ENCODE measurements at regions not wholly inside any gene's neighbourhood (a gene's known extent, or its start where the extent isn't known, plus 50 kb on each side); places are given as distances from the start of the nearest gene placed in this dataset.
A peak's percentile ranks its signal among the peaks of the same experiment; 100 is the strongest.
"Not testable (repeated sequence)": the region's sequence is repeated elsewhere in the genome, so short reads cannot be mapped to it uniquely, and the experiment has no call there.

DNA sequence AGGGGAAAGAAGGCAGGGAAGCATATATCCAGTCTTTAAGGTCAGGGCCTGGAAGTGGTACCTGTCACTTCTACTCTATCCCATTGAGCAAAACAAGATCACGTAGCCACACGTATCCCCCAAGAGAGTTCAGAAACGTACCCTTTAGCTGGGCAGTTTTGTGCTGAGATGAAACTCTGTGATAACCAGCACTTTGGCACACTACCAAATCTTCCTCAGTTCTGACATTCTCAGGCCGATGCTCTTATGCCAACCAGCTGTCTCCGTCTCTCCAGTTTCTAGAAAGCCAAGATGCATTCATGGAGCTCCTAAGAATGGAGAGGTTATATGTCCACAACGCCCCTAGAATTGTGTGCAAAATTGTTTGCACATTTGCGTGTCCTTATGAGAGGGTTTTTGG, 176.6 kb upstream of the MSX2 start:
- no peak for DNase-seq (ENCODE audit: low read depth, low spot score)

DNA sequence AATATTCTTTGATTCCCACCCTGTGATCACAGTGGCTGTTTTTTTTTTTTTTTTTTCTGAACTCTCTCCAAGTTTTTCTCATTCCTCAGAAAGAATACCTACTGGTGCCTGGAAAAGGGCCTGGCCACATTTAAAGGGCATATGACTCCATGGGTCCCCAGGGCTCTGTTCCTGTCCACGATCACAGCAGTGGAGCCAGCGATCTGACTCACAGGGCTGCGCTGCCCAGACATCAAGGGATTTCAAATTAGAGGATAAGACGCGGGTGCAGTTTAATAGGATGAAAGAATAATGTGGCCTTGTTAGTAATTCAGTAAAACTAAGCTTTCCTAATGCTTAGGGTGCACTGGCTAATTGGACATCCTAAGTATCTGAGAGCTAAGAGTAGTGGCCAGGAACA, 175.1 kb upstream of the MSX2 start:
- DNase-seq (ENCODE audit: low read depth, low spot score), result no peak

GRCh38 chr5:174550026-174550425, 174.4 kb upstream of the MSX2 start:
- no peak for DNase-seq (ENCODE audit: low read depth, low spot score)

DNA sequence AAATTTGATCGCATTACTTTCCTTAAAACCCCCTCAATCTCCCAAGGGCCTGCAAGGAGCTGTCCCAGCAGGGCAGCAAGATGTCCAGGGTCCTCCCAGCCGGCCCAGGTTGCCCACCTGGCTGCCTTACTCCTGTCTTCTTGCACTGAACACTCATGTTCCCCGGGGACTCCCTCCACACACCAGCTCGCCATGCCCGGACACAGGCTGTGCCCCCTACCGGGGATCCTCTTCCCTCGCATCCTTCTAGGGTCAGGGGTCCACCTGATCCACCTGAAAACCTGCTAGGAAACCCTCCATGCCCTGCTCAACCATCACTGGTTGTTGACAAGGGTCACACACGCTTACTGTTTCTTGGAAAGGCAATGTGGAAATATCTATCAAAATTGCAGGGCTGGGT, 172.0 kb upstream of the MSX2 start:
- no peak for DNase-seq (ENCODE audit: low read depth, low spot score)

DNA sequence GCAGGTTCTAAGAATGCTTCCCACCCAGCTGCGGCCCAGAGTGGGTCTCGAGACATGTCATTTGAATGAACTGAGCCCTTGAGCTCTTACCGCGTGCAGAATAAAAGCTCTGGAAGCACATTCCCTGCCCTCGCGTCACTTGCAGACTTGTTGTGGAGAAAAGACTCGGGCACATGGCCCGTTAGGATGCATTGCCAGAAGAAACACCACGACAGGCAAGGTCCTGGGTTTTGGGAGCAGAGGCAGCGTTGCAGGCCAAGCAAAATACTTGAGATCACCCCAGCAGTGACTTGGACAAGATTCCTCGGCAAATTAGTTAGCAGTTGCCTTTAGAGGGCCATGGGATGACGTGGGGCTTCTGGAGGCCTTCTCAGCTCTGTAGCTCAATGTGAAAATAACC, 170.8 kb upstream of the MSX2 start:
- no peak for DNase-seq (ENCODE audit: low read depth, low spot score)

GRCh38 chr5:174555726-174556125, 168.7 kb upstream of the MSX2 start:
- no peak for DNase-seq (ENCODE audit: low read depth, low spot score)

DNA sequence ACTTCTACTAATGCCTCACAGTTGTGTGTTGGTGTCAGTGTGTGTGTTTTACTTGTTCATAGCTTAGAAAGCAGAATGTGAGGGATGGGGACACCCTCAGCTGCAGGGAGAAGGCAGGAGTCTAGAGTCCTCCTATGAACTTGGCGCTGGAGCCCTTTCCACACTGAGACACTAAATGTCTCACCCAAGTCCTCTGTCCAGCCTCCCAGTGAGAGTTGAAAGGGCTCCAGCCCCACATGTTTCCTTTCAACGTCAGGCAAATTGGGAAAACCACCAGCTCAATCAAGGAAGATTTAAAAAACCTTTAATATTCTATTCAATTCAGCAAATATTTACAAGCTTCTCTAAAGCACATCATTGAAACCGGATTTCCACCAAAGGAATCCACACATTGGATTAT, 167.6 kb upstream of the MSX2 start:
- DNase-seq (ENCODE audit: low read depth, low spot score), result no peak

DNA sequence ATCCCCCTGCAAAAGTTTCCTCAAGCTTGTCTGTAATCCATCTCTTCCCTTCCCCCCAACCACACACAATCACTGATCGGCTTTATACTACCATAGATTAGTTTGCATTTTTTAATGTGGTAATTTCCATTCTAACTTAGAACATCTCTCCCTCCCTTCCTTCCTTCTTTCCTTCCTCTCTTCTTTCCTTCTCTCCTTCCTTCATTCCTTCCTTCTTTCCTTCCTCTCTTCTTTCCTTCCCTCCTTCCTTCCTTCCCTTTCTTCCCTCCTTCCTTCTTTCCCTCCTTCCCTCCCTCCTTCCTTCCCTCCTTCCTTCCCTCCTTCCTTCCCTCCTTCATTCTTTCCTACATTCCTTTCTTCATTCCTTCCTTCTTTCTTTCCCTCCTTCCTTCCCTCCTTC, 166.2 kb upstream of the MSX2 start:
- DNase-seq (ENCODE audit: low read depth, low spot score), result no peak

- no peak for DNase-seq (ENCODE audit: low read depth, low spot score)
Measured at GRCh38 chr5:174559141-174559540, 165.2 kb upstream of the MSX2 start.

DNA sequence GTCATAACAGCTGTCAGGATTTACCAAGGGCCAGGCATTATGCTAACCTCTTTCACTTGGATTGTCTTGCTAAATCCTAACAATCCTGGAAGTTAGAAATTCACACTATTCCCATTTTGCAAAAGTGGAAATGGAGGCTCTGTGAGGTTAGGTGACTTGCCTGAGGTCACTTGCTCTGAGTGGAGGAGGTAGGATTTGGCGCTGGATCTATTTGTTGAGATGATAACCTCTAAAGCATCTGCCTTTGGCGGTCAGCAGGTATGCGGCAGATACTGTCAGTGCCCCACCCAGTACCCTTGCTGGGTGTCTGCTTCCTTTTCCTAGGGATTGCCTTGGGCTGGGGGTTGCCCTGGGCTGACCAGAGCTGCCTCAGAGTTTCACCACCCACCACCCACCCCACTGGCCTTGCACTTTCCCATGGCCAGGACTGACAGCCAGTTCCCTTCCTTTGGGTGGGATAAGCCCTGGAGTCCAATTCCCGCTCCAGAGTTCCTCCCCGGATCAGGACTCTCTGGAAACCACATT, 164.8 kb upstream of the MSX2 start:
- DNase-seq (ENCODE audit: low read depth, low spot score), result no peak

GRCh38 chr5:174560861-174561260, 163.5 kb upstream of the MSX2 start:
- no peak for DNase-seq (ENCODE audit: low read depth, low spot score)

DNA sequence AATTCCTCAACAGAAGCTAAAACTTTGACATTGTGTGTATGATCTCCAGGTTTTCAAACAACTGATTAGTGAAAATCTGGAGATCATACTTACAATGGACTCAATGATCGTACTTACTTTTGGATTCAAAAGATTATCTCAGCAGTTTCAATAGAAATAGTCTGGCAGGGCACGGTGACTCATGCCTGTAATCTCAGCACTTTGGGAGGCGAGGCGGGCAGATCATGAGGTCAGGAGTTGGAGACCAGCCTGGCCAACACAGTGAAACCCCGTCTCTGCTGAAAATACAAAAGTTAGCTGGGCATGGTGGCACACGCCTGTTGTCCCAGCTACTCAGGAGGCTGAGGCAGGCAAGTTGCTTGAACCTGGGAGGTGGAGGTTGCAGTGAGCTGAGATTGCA, 161.3 kb upstream of the MSX2 start:
- DNase-seq (ENCODE audit: low read depth, low spot score), result not testable (repeated sequence)

DNA sequence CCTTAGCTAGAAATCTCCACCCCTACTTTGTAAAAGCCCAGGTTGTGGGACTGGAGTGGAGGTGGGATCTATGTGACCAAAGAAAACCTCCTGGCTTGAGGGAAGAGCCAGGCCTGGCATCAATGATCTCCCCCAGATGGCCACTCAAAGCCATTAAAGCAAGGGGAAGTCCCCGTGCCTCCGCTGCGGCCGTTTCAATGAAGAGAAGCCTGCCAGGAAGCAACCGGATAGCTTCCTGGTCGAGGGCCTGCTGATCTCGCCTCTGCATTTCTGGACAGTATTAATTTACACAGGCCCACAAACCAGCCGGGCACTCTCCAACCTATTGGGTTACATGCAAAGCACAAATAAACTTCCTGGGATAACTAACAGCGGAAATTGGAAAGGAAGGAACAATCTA, 160.5 kb upstream of the MSX2 start:
- DNase-seq (ENCODE audit: low read depth, low spot score), result no peak

- no peak for DNase-seq (ENCODE audit: low read depth, low spot score)
Measured at GRCh38 chr5:174567506-174568141, 156.8 kb upstream of the MSX2 start.

- no peak for DNase-seq (ENCODE audit: low read depth, low spot score)
Measured at GRCh38 chr5:174570662-174571061, 153.7 kb upstream of the MSX2 start.

- peak; percentile 36 for DNase-seq (ENCODE audit: low read depth, low spot score)
Measured at GRCh38 chr5:174571662-174572397, 152.6 kb upstream of the MSX2 start.

- no peak for DNase-seq (ENCODE audit: low read depth, low spot score)
Measured at GRCh38 chr5:174572591-174572990, 151.8 kb upstream of the MSX2 start.

- no peak for DNase-seq (ENCODE audit: low read depth, low spot score)
Measured at GRCh38 chr5:174573221-174573994, 151.0 kb upstream of the MSX2 start.

- no peak for DNase-seq (ENCODE audit: low read depth, low spot score)
Measured at GRCh38 chr5:174575043-174575442, 149.3 kb upstream of the MSX2 start.

GRCh38 chr5:174576042-174576441, 148.3 kb upstream of the MSX2 start:
- no peak for DNase-seq (ENCODE audit: low read depth, low spot score)

DNA sequence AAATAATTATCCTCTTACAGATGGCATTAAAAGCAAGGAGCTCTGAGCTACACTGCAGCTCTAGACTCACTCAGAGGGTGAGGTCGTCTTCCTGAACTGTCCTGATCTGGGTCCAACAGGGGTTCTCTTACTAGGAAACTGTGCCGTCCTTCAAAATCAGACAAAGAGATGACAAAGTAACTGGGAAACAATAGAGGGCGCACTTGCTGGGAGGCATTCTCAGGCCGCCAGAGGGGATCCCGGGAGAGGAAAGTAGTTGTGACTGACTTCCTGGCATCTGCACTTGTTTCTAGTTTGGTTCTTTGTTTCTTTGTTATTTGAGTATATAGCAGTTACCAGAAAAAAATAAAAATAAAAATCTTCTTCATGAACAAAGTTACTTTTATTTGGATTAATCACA, 142.9 kb upstream of the MSX2 start:
- DNase-seq (ENCODE audit: low read depth, low spot score), result no peak

DNA sequence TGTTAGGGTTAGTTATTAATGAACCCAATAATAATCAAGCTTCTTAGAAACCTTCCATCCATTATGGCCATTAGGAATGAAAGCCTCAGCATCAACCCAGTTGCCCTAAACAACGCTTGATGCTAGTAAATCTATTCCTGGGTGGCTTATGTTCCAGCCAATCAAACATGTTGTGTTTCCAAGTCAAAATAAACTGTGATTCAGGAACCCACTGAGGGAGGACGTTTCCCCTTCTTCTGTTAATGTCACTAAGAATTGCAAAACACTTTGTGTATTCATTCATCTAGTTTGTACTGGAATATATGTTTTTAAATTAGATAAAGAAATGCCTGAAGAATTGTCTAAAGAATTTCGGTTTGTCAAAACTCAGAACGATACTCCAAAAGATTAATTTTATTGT, 142.5 kb upstream of the MSX2 start:
- no peak for DNase-seq (ENCODE audit: low read depth, low spot score)

Measured in pulmonary artery endothelial cell (primary cell).